ENCODE measurements at regions not wholly inside any gene's neighbourhood (a gene's known extent, or its start where the extent isn't known, plus 50 kb on each side); places are given as distances from the start of the nearest gene placed in this dataset.

GRCh38 chr4:117293784-117294183 is 208.4 kb upstream of the TRAM1L1 start:
- Histone ChIP-seq H3K4me2 (no peak overlapping the region), H3K9me2 (no peaks in the 10 kb centered on the region), H3K4me3 (ENCODE audit: low read depth in 2 of 2, low read length in 1 of 2) (no peak overlapping the region), H3K9ac (no peak overlapping the region), H4K20me1 (ENCODE audit: insufficient read depth) (no peaks in the 10 kb centered on the region), H3K9me3 (no peaks in the 10 kb centered on the region), H3K79me2 (ENCODE audit: insufficient read depth) (no peaks in the 10 kb centered on the region), H3K27me3 (ENCODE audit: insufficient read depth) (no peaks in the 10 kb centered on the region), H2AFZ (ENCODE audit: low read depth) (no peak overlapping the region), H3F3A (replicated peaks; ENCODE audit: insufficient read depth) (no peaks in the 10 kb centered on the region), H3K36me3 (replicated peaks in 1 of 2; ENCODE audit: control insufficient read depth in 1 of 2, insufficient read depth in 2 of 2, low read length in 1 of 2) (no peaks in the 10 kb centered on the region), H3K27ac (ENCODE audit: low read depth in 2 of 2, low read length in 1 of 2) (no peak overlapping the region), H3K4me1 (ENCODE audit: control insufficient read depth in 1 of 2, insufficient read depth in 2 of 2, low read depth in 1 of 2, low read length in 1 of 2) (no peaks in the 10 kb centered on the region)
- ChIA-PET POLR2A (no interaction called here), CTCF (no interaction called here)
- TF ChIP-seq GATA2 (CRISPR knock-in tag; IDR thresholded peaks at IDR 0.05) (no peak), EZH2phosphoT487 (IDR thresholded peaks at IDR 0.05; ENCODE audit: borderline replicate concordance, low read depth) (no peak), RCOR1 (IDR thresholded peaks at IDR 0.05; ENCODE audit: low read length) (no peak), NRF1 (IDR thresholded peaks at IDR 0.05; ENCODE audit: low read depth, low read length) (no peak)
- no peak for DNase-seq
- 63% methylated on average over 1 of the region's 1 CpG for WGBS (ENCODE audit: low lambda C conversion rate)

- POLR2A ChIA-PET: no interaction called here
- no peaks in the 10 kb centered on the region for H3K9me3 ChIP-seq
- H3K27me3 ChIP-seq (ENCODE audit: insufficient read depth): no peaks in the 10 kb centered on the region
- WGBS (ENCODE audit: low lambda C conversion rate): 66% methylated on average over 2 of the region's 2 CpGs
- H3K36me3 ChIP-seq (replicated peaks in 1 of 2; ENCODE audit: control insufficient read depth in 1 of 2, insufficient read depth in 2 of 2, low read length in 1 of 2): no peaks in the 10 kb centered on the region
- DNase-seq: no peak
- CTCF ChIA-PET: interaction anchor here (0.6 kb wide), 1 partner anchor 557 kb away, joined by 3 read pairs; no protein-coding TSS in a partner anchor
- H4K20me1 ChIP-seq (ENCODE audit: insufficient read depth): no peaks in the 10 kb centered on the region
- no peaks in the 10 kb centered on the region for H3K79me2 ChIP-seq (ENCODE audit: insufficient read depth)
- no peaks in the 10 kb centered on the region; a peak in 1 of 4 replicates for H3K4me1 ChIP-seq (ENCODE audit: control insufficient read depth in 1 of 2, insufficient read depth in 2 of 2, low read depth in 1 of 2, low read length in 1 of 2)
- TF ChIP-seq MXI1 (IDR thresholded peaks at IDR 0.05; ENCODE audit: low read depth, low read length) (no peak), GATA2 (CRISPR knock-in tag; IDR thresholded peaks at IDR 0.05) (no peak), CTCF (IDR thresholded peaks at IDR 0.05) (no peak), USF2 (IDR thresholded peaks at IDR 0.05; ENCODE audit: borderline replicate concordance, low read depth, low read length) (no peak), NRF1 (IDR thresholded peaks at IDR 0.05; ENCODE audit: low read depth, low read length) (no peak), EP300 (IDR thresholded peaks at IDR 0.05; ENCODE audit: borderline replicate concordance in 1 of 2, low read depth in 1 of 2, low read length in 1 of 2) (no peak), MAX (IDR thresholded peaks at IDR 0.05; ENCODE audit: low read depth) (no peak), RXRA (IDR thresholded peaks at IDR 0.05; ENCODE audit: borderline replicate concordance, low read depth) (no peak), JUND (IDR thresholded peaks at IDR 0.05) (no peak)
- H3K9me2 ChIP-seq: no peaks in the 10 kb centered on the region
- H3K4me2 ChIP-seq: no peak overlapping the region
- H2AFZ ChIP-seq (ENCODE audit: low read depth): no peak overlapping the region
- no peak overlapping the region for H3K9ac ChIP-seq
- no peak overlapping the region for H3K4me3 ChIP-seq (ENCODE audit: low read depth in 2 of 2, low read length in 1 of 2)
- no peaks in the 10 kb centered on the region for H3F3A ChIP-seq (replicated peaks; ENCODE audit: insufficient read depth)
- H3K27ac ChIP-seq (ENCODE audit: low read depth in 2 of 2, low read length in 1 of 2): no peak overlapping the region; a peak in 1 of 4 replicates
These were observed 216.8 kb upstream of the TRAM1L1 start for GRCh38 chr4:117302226-117302625.

Measured in SK-N-SH (cell line).